ENCODE measurements at regions not wholly inside any gene's neighbourhood (a gene's known extent, or its start where the extent isn't known, plus 50 kb on each side); places are given as distances from the start of the nearest gene placed in this dataset.

GRCh38 chr1:164907666-164908065 is 348.7 kb downstream of the PBX1 start:
- H3K36me3 ChIP-seq (ENCODE audit: control insufficient read depth in 1 of 2, insufficient read depth in 2 of 2, low read length in 1 of 2), result no peaks in the 10 kb centered on the region
- intact Hi-C loops (cut with DNase I), result no loop called here
- no peaks in the 10 kb centered on the region for H3K27me3 ChIP-seq (ENCODE audit: control insufficient read depth in 1 of 2, insufficient read depth in 2 of 2, low read length in 1 of 2)
- no peak overlapping the region for H3K27ac ChIP-seq (ENCODE audit: low read depth in 1 of 2, low read length in 2 of 2)
- 44 to 47% methylated on average over 2 of the region's 2 CpGs for WGBS, 2 donors
- ATAC-seq (ENCODE audit: low FRiP score) (no peak), DNase-seq (no peak)
- H3K4me3 ChIP-seq (ENCODE audit: low read length in 2 of 2), result no peak overlapping the region
- no peaks in the 10 kb centered on the region for H3K4me1 ChIP-seq (ENCODE audit: control insufficient read depth in 1 of 2, insufficient read depth in 2 of 2, low read length in 2 of 2)
- no peaks in the 10 kb centered on the region for H3K9me3 ChIP-seq (ENCODE audit: control insufficient read depth, low read length)

GRCh38 chr1:164905869-164906268 is 346.9 kb downstream of the PBX1 start:
- no peak for DNase-seq
- Histone ChIP-seq H3K9me3 (ENCODE audit: control insufficient read depth, low read length) (no peaks in the 10 kb centered on the region), H3K36me3 (ENCODE audit: control insufficient read depth in 1 of 2, insufficient read depth in 2 of 2, low read length in 1 of 2) (no peaks in the 10 kb centered on the region), H3K4me3 (ENCODE audit: low read length in 2 of 2) (no peak overlapping the region), H3K27ac (ENCODE audit: low read depth in 1 of 2, low read length in 2 of 2) (no peak overlapping the region), H3K4me1 (ENCODE audit: control insufficient read depth in 1 of 2, insufficient read depth in 2 of 2, low read length in 2 of 2) (no peaks in the 10 kb centered on the region), H3K27me3 (ENCODE audit: control insufficient read depth in 1 of 2, insufficient read depth in 2 of 2, low read length in 1 of 2) (no peaks in the 10 kb centered on the region)
- intact Hi-C loops (cut with DNase I), result no loop called here
- no peak for ATAC-seq (ENCODE audit: low FRiP score)
- WGBS, 2 donors, result 52 to 58% methylated on average over 9 of the region's 9 CpGs

GRCh38 chr1:164902491-164902890 is 343.5 kb downstream of the PBX1 start:
- H3K27ac ChIP-seq (ENCODE audit: low read depth in 1 of 2, low read length in 2 of 2), result no peak overlapping the region
- H3K9me3 ChIP-seq (ENCODE audit: control insufficient read depth, low read length), result no peaks in the 10 kb centered on the region
- H3K27me3 ChIP-seq (ENCODE audit: control insufficient read depth in 1 of 2, insufficient read depth in 2 of 2, low read length in 1 of 2), result no peaks in the 10 kb centered on the region
- ATAC-seq (ENCODE audit: low FRiP score) (no peak), DNase-seq (no peak)
- 66 to 69% methylated on average over 2 of the region's 2 CpGs for WGBS, 2 donors
- H3K4me3 ChIP-seq (ENCODE audit: low read length in 2 of 2), result no peak overlapping the region
- no peaks in the 10 kb centered on the region for H3K4me1 ChIP-seq (ENCODE audit: control insufficient read depth in 1 of 2, insufficient read depth in 2 of 2, low read length in 2 of 2)
- intact Hi-C loops (cut with DNase I), result no loop called here
- no peaks in the 10 kb centered on the region for H3K36me3 ChIP-seq (ENCODE audit: control insufficient read depth in 1 of 2, insufficient read depth in 2 of 2, low read length in 1 of 2)

Measured in aorta (tissue), 5 donors.